Loucy (cell line): ENCODE measurements at regions not wholly inside any gene's neighbourhood (a gene's known extent, or its start where the extent isn't known, plus 50 kb on each side); places are given as distances from the start of the nearest gene placed in this dataset.

Source experiments
- H2AFZ ChIP-seq: fragments of 200-600 bp; sonication (generic); 2 replicates; pipeline ENCODE4 v1.6.0; 2016; ENCODE audit warnings: antibody characterized with exemption, mild to moderate bottlenecking, low read length, moderate library complexity
- H3F3A ChIP-seq: fragments of 200-600 bp; 2 replicates; pipeline ENCODE4 v1.6.0; 2016; ENCODE audit warnings: antibody characterized with exemption, low read depth, mild to moderate bottlenecking
- H3K27me3 ChIP-seq: fragments of 200-600 bp; sonication (generic); 2 replicates; pipeline ENCODE4 v1.6.1; 2014; ENCODE audit warnings: low read length, mild to moderate bottlenecking; ENCODE audit not compliant: insufficient read depth, poor library complexity, severe bottlenecking
- H3K36me3 ChIP-seq: fragments of 200-600 bp; sonication (generic); 2 replicates; pipeline ENCODE4 v1.6.1; 2016; ENCODE audit warnings: low read length; ENCODE audit not compliant: insufficient read depth
- H3K4me1 ChIP-seq: fragments of 200-600 bp; sonication (generic); 2 replicates; pipeline ENCODE4 v1.5.1; 2014; ENCODE audit warnings: low read length, mild to moderate bottlenecking; ENCODE audit not compliant: insufficient read depth, poor library complexity, severe bottlenecking
- H3K4me2 ChIP-seq: fragments of 200-600 bp; sonication (generic); 2 replicates; pipeline ENCODE4 v1.6.0; 2014; ENCODE audit warnings: antibody characterized with exemption, low read length, low read depth, mild to moderate bottlenecking; ENCODE audit not compliant: poor library complexity, severe bottlenecking
- H3K4me3 ChIP-seq: fragments of 200-600 bp; sonication (generic); 2 replicates; pipeline ENCODE4 v1.5.1; 2014; ENCODE audit warnings: low read length, mild to moderate bottlenecking, mixed read lengths; ENCODE audit not compliant: poor library complexity, severe bottlenecking
- H3K79me2 ChIP-seq: fragments of 200-600 bp; sonication (generic); 2 replicates; pipeline ENCODE4 v1.6.1; 2014; ENCODE audit warnings: low read length; ENCODE audit not compliant: insufficient read depth
- H3K9ac ChIP-seq: fragments of 200-600 bp; sonication (generic); 2 replicates; pipeline ENCODE4 v1.6.0; 2014; ENCODE audit warnings: mild to moderate bottlenecking, low read depth, low read length, moderate library complexity; ENCODE audit not compliant: poor library complexity, severe bottlenecking
- H3K9me2 ChIP-seq: fragments of 200-600 bp; sonication (generic); replicated peaks from 2 replicates; pipeline ENCODE4 v1.6.1; 2016; ENCODE audit warnings: low read depth, low read length, mixed read lengths
- H3K9me3 ChIP-seq: fragments of 200-600 bp; sonication (generic); 2 replicates; pipeline ENCODE4 v1.6.1; 2014; ENCODE audit warnings: mild to moderate bottlenecking, antibody characterized with exemption, low read length, low read depth; ENCODE audit not compliant: insufficient read depth
- H4K20me1 ChIP-seq: fragments of 200-600 bp; sonication (generic); 2 replicates; pipeline ENCODE4 v1.6.0; 2014; ENCODE audit warnings: antibody characterized with exemption, low read length, mild to moderate bottlenecking; ENCODE audit not compliant: insufficient read depth, poor library complexity, severe bottlenecking
- CTCF ChIP-seq: fragments of 200-600 bp; sonication (generic); conservative IDR thresholded peaks from 2 replicates; pipeline ENCODE4 v1.5.1; 2014; ENCODE audit warnings: mild to moderate bottlenecking, antibody characterized with exemption, low read length
- EZH2phosphoT487 ChIP-seq: fragments of 200-600 bp; IDR thresholded peaks from 2 replicates; pipeline ENCODE4 v1.6.1; 2018; ENCODE audit warnings: antibody characterized with exemption, mild to moderate bottlenecking, moderate library complexity, borderline replicate concordance

DNA sequence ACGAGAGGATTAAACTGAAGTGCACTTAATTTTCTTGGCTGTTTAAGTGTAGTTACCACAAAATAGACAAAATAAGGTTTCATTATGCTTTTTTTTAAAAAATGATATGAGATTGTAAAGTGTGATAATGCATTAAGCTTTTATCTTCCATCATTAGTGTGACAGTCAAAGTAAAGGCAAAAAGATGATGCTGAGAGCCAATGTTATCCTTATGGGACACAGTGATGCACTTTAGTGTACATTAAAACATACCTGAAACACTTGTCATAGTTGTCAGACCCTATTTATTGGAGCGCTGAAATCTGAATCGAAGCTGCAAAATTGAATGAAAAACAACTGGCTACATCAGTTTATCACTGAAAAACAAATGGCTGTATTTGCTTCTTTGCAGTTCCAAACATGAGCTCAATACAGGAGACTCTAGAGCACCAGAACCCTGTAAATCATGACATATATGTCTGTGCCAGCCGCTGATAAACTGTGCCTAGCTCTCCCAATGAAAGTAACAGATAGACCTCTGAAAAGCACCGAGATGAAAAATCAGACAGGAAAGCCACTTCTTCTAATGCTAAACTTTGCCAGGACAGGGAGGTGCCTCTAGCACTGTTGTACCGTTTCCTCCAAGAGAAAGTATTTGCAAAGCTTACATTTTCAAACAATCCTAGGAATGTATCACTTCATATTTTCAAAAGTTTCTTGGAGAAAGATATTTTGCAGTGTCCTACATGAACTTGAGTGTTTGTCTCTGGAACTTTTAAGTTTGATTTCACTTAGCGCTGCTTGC, 120.7 kb upstream of the TMPRSS15 start:
- no peaks in the 10 kb centered on the region for H4K20me1 ChIP-seq
- no peak overlapping the region for H3K9ac ChIP-seq
- no peaks in the 10 kb centered on the region for H3F3A ChIP-seq
- H3K36me3 ChIP-seq, result no peaks in the 10 kb centered on the region
- H3K4me3 ChIP-seq, result no peak overlapping the region
- H2AFZ ChIP-seq, result no peak overlapping the region
- no peak overlapping the region for H3K4me2 ChIP-seq
- TF ChIP-seq EZH2phosphoT487, result no peak
- TF ChIP-seq CTCF, result no peak
- no peaks in the 10 kb centered on the region for H3K9me2 ChIP-seq
- H3K9me3 ChIP-seq, result no peaks in the 10 kb centered on the region
- no peaks in the 10 kb centered on the region for H3K4me1 ChIP-seq
- H3K79me2 ChIP-seq, result no peaks in the 10 kb centered on the region
- H3K27me3 ChIP-seq, result no peaks in the 10 kb centered on the region

- Histone ChIP-seq H3K4me2 (no peak overlapping the region), H3K9me3 (no peaks in the 10 kb centered on the region), H3K79me2 (no peaks in the 10 kb centered on the region), H4K20me1 (no peaks in the 10 kb centered on the region), H3K4me1 (no peaks in the 10 kb centered on the region), H3F3A (no peaks in the 10 kb centered on the region), H2AFZ (no peak overlapping the region), H3K4me3 (no peak overlapping the region), H3K27me3 (no peaks in the 10 kb centered on the region), H3K9ac (no peak overlapping the region), H3K36me3 (no peaks in the 10 kb centered on the region), H3K9me2 (no peaks in the 10 kb centered on the region)
- TF ChIP-seq CTCF (no peak), EZH2phosphoT487 (no peak)
These were observed 125.7 kb upstream of the TMPRSS15 start for GRCh38 chr21:18529254-18529653.

- Histone ChIP-seq H3K4me1 (no peaks in the 10 kb centered on the region), H3K27me3 (no peaks in the 10 kb centered on the region), H4K20me1 (no peaks in the 10 kb centered on the region), H3K9ac (no peak overlapping the region), H3K36me3 (no peaks in the 10 kb centered on the region), H2AFZ (no peak overlapping the region), H3K9me2 (no peaks in the 10 kb centered on the region; the same call in 1 of the 2 replicates), H3K9me3 (no peaks in the 10 kb centered on the region), H3F3A (no peaks in the 10 kb centered on the region), H3K4me3 (no peak overlapping the region), H3K79me2 (no peaks in the 10 kb centered on the region), H3K4me2 (no peak overlapping the region)
- no peak for TF ChIP-seq CTCF
- no peak for TF ChIP-seq EZH2phosphoT487
These were observed 138.5 kb upstream of the TMPRSS15 start for GRCh38 chr21:18542081-18542480.
